ENCODE measurements at regions not wholly inside any gene's neighbourhood (a gene's known extent, or its start where the extent isn't known, plus 50 kb on each side); places are given as distances from the start of the nearest gene placed in this dataset.
"Not testable (repeated sequence)": the region's sequence is repeated elsewhere in the genome, so short reads cannot be mapped to it uniquely, and the experiment has no call there.

- no peaks in the 10 kb centered on the region for H3K4me1 Mint-ChIP-seq (ENCODE audit: low read depth)
- no peaks in the 10 kb centered on the region for H3K9me3 Mint-ChIP-seq
- intact Hi-C loops (cut with micrococcal nuclease) = loop anchor here (1.0 to 5.0 kb wide), 3 partner anchors 195 to 1004 kb away; no protein-coding TSS in a partner anchor
- H3K36me3 Mint-ChIP-seq (ENCODE audit: low read depth) = no peaks in the 10 kb centered on the region
- H3K27me3 Mint-ChIP-seq = no peaks in the 10 kb centered on the region
- H3K4me3 Mint-ChIP-seq = no peak overlapping the region
- no peak overlapping the region for H3K27ac Mint-ChIP-seq
Observed at GRCh38 chr1:60848583-60849188, 233.7 kb upstream of the NFIA start.

GRCh38 chr1:60847855-60848582, 234.3 kb upstream of the NFIA start:
- no peak overlapping the region for H3K4me3 Mint-ChIP-seq
- no peaks in the 10 kb centered on the region for H3K9me3 Mint-ChIP-seq
- intact Hi-C loops (cut with micrococcal nuclease) = loop anchor here (1.0 to 5.0 kb wide), 3 partner anchors 195 to 1004 kb away; no protein-coding TSS in a partner anchor
- no peaks in the 10 kb centered on the region for H3K4me1 Mint-ChIP-seq (ENCODE audit: low read depth)
- H3K27me3 Mint-ChIP-seq = no peaks in the 10 kb centered on the region
- no peaks in the 10 kb centered on the region for H3K36me3 Mint-ChIP-seq (ENCODE audit: low read depth)
- H3K27ac Mint-ChIP-seq = no peak overlapping the region

- H3K4me1 Mint-ChIP-seq (ENCODE audit: low read depth) = no peaks in the 10 kb centered on the region
- H3K27ac Mint-ChIP-seq = no peak overlapping the region
- H3K9me3 Mint-ChIP-seq = no peaks in the 10 kb centered on the region
- intact Hi-C loops (cut with micrococcal nuclease) = loop anchor here (5.0 kb wide), 1 partner anchor 605 kb away; no protein-coding TSS in a partner anchor
- H3K4me3 Mint-ChIP-seq = no peak overlapping the region
- no peaks in the 10 kb centered on the region for H3K36me3 Mint-ChIP-seq (ENCODE audit: low read depth)
- H3K27me3 Mint-ChIP-seq = no peaks in the 10 kb centered on the region
Observed at GRCh38 chr1:60847391-60847790, 235.0 kb upstream of the NFIA start.

- H3K4me1 Mint-ChIP-seq (ENCODE audit: low read depth); H3K27ac Mint-ChIP-seq; H3K9me3 Mint-ChIP-seq; H3K4me3 Mint-ChIP-seq; H3K36me3 Mint-ChIP-seq (ENCODE audit: low read depth); H3K27me3 Mint-ChIP-seq: not testable (repeated sequence)
- intact Hi-C loops (cut with micrococcal nuclease) = loop anchor here (5.0 kb wide), 1 partner anchor 607 kb away; no protein-coding TSS in a partner anchor
Observed at GRCh38 chr1:60845659-60846058, 236.7 kb upstream of the NFIA start.

- intact Hi-C loops (cut with micrococcal nuclease) = no loop called here
- Mint-ChIP-seq H3K4me3 (no peak overlapping the region), H3K27me3 (no peaks in the 10 kb centered on the region), H3K36me3 (ENCODE audit: low read depth) (no peaks in the 10 kb centered on the region), H3K27ac (no peak overlapping the region), H3K9me3 (no peaks in the 10 kb centered on the region), H3K4me1 (ENCODE audit: low read depth) (no peaks in the 10 kb centered on the region)
Observed at GRCh38 chr1:60842304-60842703, 240.1 kb upstream of the NFIA start.

- Mint-ChIP-seq H3K36me3 (ENCODE audit: low read depth) (no peaks in the 10 kb centered on the region), H3K27me3 (no peaks in the 10 kb centered on the region), H3K27ac (no peak overlapping the region), H3K4me3 (no peak overlapping the region), H3K9me3 (no peaks in the 10 kb centered on the region), H3K4me1 (ENCODE audit: low read depth) (no peaks in the 10 kb centered on the region)
- intact Hi-C loops (cut with micrococcal nuclease) = no loop called here
Observed at GRCh38 chr1:60841116-60842046, 241.0 kb upstream of the NFIA start.

- intact Hi-C loops (cut with micrococcal nuclease); H3K27me3 Mint-ChIP-seq; H3K27ac Mint-ChIP-seq; H3K9me3 Mint-ChIP-seq; H3K36me3 Mint-ChIP-seq (ENCODE audit: low read depth); H3K4me1 Mint-ChIP-seq (ENCODE audit: low read depth); H3K4me3 Mint-ChIP-seq: not testable (repeated sequence)
Observed at GRCh38 chr1:60840476-60840875, 241.9 kb upstream of the NFIA start.

GRCh38 chr1:60835649-60836048, 246.7 kb upstream of the NFIA start:
- no peaks in the 10 kb centered on the region for H3K4me1 Mint-ChIP-seq (ENCODE audit: low read depth)
- no peak overlapping the region for H3K27ac Mint-ChIP-seq
- H3K36me3 Mint-ChIP-seq (ENCODE audit: low read depth) = no peaks in the 10 kb centered on the region
- intact Hi-C loops (cut with micrococcal nuclease) = no loop called here
- no peak overlapping the region for H3K4me3 Mint-ChIP-seq
- no peaks in the 10 kb centered on the region for H3K9me3 Mint-ChIP-seq
- H3K27me3 Mint-ChIP-seq = peaks cover 1% of the 10 kb centered on the region

GRCh38 chr1:60833173-60833572, 249.2 kb upstream of the NFIA start:
- no peaks in the 10 kb centered on the region for H3K9me3 Mint-ChIP-seq
- no peak overlapping the region for H3K4me3 Mint-ChIP-seq
- no peak overlapping the region for H3K27ac Mint-ChIP-seq
- intact Hi-C loops (cut with micrococcal nuclease) = no loop called here
- no peaks in the 10 kb centered on the region for H3K36me3 Mint-ChIP-seq (ENCODE audit: low read depth)
- no peaks in the 10 kb centered on the region for H3K4me1 Mint-ChIP-seq (ENCODE audit: low read depth)
- H3K27me3 Mint-ChIP-seq = peaks cover 1% of the 10 kb centered on the region

GRCh38 chr1:60832367-60832766, 250.0 kb upstream of the NFIA start:
- Mint-ChIP-seq H3K4me3 (no peak overlapping the region), H3K27me3 (peaks cover 1% of the 10 kb centered on the region), H3K36me3 (ENCODE audit: low read depth) (no peaks in the 10 kb centered on the region), H3K4me1 (ENCODE audit: low read depth) (no peaks in the 10 kb centered on the region), H3K27ac (no peak overlapping the region), H3K9me3 (no peaks in the 10 kb centered on the region)
- intact Hi-C loops (cut with micrococcal nuclease) = no loop called here

- H3K9me3 Mint-ChIP-seq = no peaks in the 10 kb centered on the region
- no peaks in the 10 kb centered on the region for H3K4me1 Mint-ChIP-seq (ENCODE audit: low read depth)
- H3K4me3 Mint-ChIP-seq = no peak overlapping the region
- H3K36me3 Mint-ChIP-seq (ENCODE audit: low read depth) = no peaks in the 10 kb centered on the region
- intact Hi-C loops (cut with micrococcal nuclease) = no loop called here
- H3K27me3 Mint-ChIP-seq = peaks cover 1% of the 10 kb centered on the region
- H3K27ac Mint-ChIP-seq = no peak overlapping the region
Observed at GRCh38 chr1:60831780-60832179, 250.6 kb upstream of the NFIA start.

GRCh38 chr1:60828944-60829343, 253.4 kb upstream of the NFIA start:
- H3K36me3 Mint-ChIP-seq (ENCODE audit: low read depth) = no peaks in the 10 kb centered on the region
- H3K9me3 Mint-ChIP-seq = no peaks in the 10 kb centered on the region
- intact Hi-C loops (cut with micrococcal nuclease) = no loop called here
- no peak overlapping the region for H3K4me3 Mint-ChIP-seq
- H3K27me3 Mint-ChIP-seq = peaks cover 1% of the 10 kb centered on the region
- no peak overlapping the region for H3K27ac Mint-ChIP-seq
- no peaks in the 10 kb centered on the region for H3K4me1 Mint-ChIP-seq (ENCODE audit: low read depth)

- H3K36me3 Mint-ChIP-seq (ENCODE audit: low read depth) = no peaks in the 10 kb centered on the region
- no peaks in the 10 kb centered on the region for H3K4me1 Mint-ChIP-seq (ENCODE audit: low read depth)
- intact Hi-C loops (cut with micrococcal nuclease) = no loop called here
- no peaks in the 10 kb centered on the region for H3K27me3 Mint-ChIP-seq
- H3K4me3 Mint-ChIP-seq = no peak overlapping the region
- H3K27ac Mint-ChIP-seq = no peak overlapping the region
- H3K9me3 Mint-ChIP-seq = no peaks in the 10 kb centered on the region
Observed at GRCh38 chr1:60826320-60827094, 255.9 kb upstream of the NFIA start.
